ENCODE measurements at regions not wholly inside any gene's neighbourhood (a gene's known extent, or its start where the extent isn't known, plus 50 kb on each side); places are given as distances from the start of the nearest gene placed in this dataset.

DNA sequence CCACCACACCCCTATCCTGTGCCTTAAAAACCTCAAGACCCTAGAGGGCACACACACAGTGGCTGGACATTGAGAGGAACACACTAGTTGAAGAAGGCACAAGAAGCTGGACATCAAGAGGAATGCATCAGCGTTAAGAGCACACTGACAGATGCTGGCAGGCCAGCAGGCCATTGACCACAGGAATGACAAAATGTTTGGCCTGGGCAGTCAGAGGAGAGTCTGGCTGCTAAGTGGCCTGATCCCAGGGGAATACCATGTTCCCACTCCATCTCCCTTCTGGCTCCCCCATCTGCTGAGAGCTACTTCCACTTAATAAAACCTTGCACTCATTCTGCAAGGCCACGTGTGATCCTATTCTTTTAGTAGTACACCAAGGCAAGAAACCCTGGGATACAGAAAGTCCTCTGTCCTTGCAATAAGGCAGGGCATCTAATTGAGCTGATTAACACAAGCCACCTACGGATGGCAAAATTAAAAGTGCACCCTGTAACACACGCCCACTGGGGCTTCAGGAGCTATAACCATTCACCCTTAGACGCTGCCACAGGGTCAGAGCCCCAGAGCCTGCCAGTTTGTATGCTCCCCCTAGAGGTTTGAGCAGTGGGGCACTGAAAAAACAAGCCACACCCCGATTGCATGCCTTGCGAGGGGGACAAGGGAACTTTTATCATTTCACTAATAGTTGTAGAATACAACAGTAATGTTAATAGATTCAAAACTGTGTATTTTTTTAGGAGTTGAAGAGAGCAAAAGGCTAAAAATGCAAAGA lies 1216.1 kb upstream of the NCAM2 start:
- in situ Hi-C loops (cut with MboI; ENCODE audit: low sequenced_read_pairs, unreplicated experiment), result no loop called here
- TF ChIP-seq, protein P1, sequence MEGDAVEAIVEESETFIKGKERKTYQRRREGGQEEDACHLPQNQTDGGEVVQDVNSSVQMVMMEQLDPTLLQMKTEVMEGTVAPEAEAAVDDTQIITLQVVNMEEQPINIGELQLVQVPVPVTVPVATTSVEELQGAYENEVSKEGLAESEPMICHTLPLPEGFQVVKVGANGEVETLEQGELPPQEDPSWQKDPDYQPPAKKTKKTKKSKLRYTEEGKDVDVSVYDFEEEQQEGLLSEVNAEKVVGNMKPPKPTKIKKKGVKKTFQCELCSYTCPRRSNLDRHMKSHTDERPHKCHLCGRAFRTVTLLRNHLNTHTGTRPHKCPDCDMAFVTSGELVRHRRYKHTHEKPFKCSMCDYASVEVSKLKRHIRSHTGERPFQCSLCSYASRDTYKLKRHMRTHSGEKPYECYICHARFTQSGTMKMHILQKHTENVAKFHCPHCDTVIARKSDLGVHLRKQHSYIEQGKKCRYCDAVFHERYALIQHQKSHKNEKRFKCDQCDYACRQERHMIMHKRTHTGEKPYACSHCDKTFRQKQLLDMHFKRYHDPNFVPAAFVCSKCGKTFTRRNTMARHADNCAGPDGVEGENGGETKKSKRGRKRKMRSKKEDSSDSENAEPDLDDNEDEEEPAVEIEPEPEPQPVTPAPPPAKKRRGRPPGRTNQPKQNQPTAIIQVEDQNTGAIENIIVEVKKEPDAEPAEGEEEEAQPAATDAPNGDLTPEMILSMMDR (IDR thresholded peaks at IDR 0.05; ENCODE audit: borderline replicate concordance, control extremely low read depth, extremely low read depth, insufficient read depth, missing control alignments), result no peak

DNA sequence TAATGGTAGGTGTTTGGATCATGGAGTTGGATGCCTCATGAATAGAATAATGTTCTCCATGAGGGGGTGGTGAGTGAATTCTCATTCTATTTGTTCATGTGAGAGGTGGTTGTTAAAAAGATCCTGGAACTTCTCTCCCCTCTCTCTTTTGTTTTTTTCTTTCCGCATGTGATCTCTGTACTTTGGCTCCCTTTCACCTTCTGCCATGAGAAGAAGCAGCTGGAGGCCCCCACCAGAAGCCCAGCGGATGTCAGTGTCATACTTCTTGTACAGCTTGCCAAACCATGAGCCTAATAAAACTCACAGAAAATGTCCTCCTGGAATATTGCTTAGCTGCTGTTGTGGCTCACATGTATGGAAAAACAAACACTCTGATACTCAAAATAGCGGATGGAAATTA lies 1212.3 kb upstream of the NCAM2 start:
- in situ Hi-C loops (cut with MboI; ENCODE audit: low sequenced_read_pairs, unreplicated experiment), result no loop called here
- no peak for DNase-seq (ENCODE audit: low spot score)
- TF ChIP-seq, protein P1 (IDR thresholded peaks at IDR 0.05; ENCODE audit: borderline replicate concordance, control extremely low read depth, extremely low read depth, insufficient read depth, missing control alignments), result no peak

More for the DNA sequence above, 1216.1 kb upstream of the NCAM2 start:
- no peak for DNase-seq (ENCODE audit: low spot score)

DNA sequence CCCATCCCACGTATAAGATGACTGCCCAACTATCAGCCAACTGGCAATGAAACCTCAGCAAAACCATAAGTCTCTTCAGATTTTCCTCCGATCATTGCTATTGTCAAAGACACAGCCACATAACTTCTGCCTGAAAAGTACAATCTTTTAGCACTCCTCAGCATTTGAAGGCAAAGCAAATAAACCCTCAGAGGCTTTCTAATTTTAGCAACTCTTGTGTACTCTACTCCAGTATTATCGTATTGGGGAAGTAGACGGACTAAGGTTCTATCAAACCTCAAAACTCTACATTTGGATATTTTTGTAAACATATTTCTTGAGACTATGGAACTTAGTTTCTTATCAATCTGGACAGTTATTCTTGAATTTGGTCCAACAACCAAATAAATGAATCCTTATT lies 1206.2 kb upstream of the NCAM2 start:
- DNase-seq (ENCODE audit: low spot score), result no peak
- in situ Hi-C loops (cut with MboI; ENCODE audit: low sequenced_read_pairs, unreplicated experiment), result no loop called here
- TF ChIP-seq, protein P1 (IDR thresholded peaks at IDR 0.05; ENCODE audit: borderline replicate concordance, control extremely low read depth, extremely low read depth, insufficient read depth, missing control alignments), result no peak

DNA sequence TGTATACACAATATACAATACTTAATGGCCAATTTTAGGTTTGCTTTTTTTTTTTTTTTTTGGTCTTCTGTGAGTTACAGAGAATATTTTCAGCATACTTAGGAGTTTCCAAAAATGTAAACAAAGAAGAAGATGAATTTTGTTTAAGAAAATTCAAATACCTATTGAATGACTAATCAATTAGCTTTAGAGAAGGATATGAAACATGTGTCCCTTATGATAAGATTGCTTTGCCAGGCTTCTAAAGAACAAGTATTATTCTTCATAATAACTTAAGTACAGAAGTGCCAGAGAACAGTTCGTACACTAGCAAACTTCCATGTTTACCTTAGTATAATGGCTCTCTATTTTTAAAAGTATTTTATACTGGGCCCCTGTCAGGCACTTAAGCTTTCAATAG lies 1191.0 kb upstream of the NCAM2 start:
- TF ChIP-seq, protein P1 (IDR thresholded peaks at IDR 0.05; ENCODE audit: borderline replicate concordance, control extremely low read depth, extremely low read depth, insufficient read depth, missing control alignments), result no peak
- DNase-seq (ENCODE audit: low spot score), result no peak
- in situ Hi-C loops (cut with MboI; ENCODE audit: low sequenced_read_pairs, unreplicated experiment), result no loop called here

- in situ Hi-C loops (cut with MboI; ENCODE audit: low sequenced_read_pairs, unreplicated experiment), result no loop called here
- no peak for DNase-seq (ENCODE audit: low spot score)
- TF ChIP-seq, protein P1 (IDR thresholded peaks at IDR 0.05; ENCODE audit: borderline replicate concordance, control extremely low read depth, extremely low read depth, insufficient read depth, missing control alignments), result no peak
Measured at GRCh38 chr21:19810779-19811178, 1187.4 kb upstream of the NCAM2 start.

GRCh38 chr21:19830446-19830845 lies 1167.8 kb upstream of the NCAM2 start:
- no peak for DNase-seq (ENCODE audit: low spot score)
- in situ Hi-C loops (cut with MboI; ENCODE audit: low sequenced_read_pairs, unreplicated experiment), result no loop called here

More at GRCh38 chr21:19830446-19830845, 1167.8 kb upstream of the NCAM2 start:
- TF ChIP-seq, protein P1 (IDR thresholded peaks at IDR 0.05; ENCODE audit: borderline replicate concordance, control extremely low read depth, extremely low read depth, insufficient read depth, missing control alignments), result no peak
